Smooth muscle cell (in vitro differentiated cells): ENCODE measurements at regions not wholly inside any gene's neighbourhood (a gene's known extent, or its start where the extent isn't known, plus 50 kb on each side); places are given as distances from the start of the nearest gene placed in this dataset.

ENCODE experiments used
- DNase-seq: peaks from one replicate; lab custom pipeline; 2025; ENCODE audit not compliant: unreplicated experiment; lab: John Stamatoyannopoulos, UW
- H2AFZ ChIP-seq: fragments of 200-600 bp; sonication (generic); 2 replicates; pipeline ENCODE4 v1.6.0; 2016; ENCODE audit warnings: antibody characterized with exemption, low read depth, mild to moderate bottlenecking
- H3F3A ChIP-seq: fragments of 200-600 bp; sonication (generic); 2 replicates; pipeline ENCODE4 v1.6.0; 2017; ENCODE audit warnings: antibody characterized with exemption, low read depth
- H3K27ac ChIP-seq: fragments of 200-600 bp; sonication (generic); 2 replicates; pipeline ENCODE4 v1.5.1; 2016; ENCODE audit warnings: low read depth, mild to moderate bottlenecking
- H3K27me3 ChIP-seq: fragments of 200-600 bp; sonication (generic); 2 replicates; pipeline ENCODE4 v1.6.1; 2016; ENCODE audit warnings: low read depth, mild to moderate bottlenecking
- H3K36me3 ChIP-seq: fragments of 200-600 bp; sonication (generic); 2 replicates; pipeline ENCODE4 v1.5.1; 2016; ENCODE audit warnings: low read depth
- H3K4me1 ChIP-seq: fragments of 200-600 bp; sonication (generic); 2 replicates; pipeline ENCODE4 v1.5.1; 2016; ENCODE audit warnings: low read depth
- H3K4me2 ChIP-seq: fragments of 200-600 bp; sonication (generic); 2 replicates; pipeline ENCODE4 v1.6.0; 2016; ENCODE audit warnings: mild to moderate bottlenecking
- H3K4me3 ChIP-seq: fragments of 200-600 bp; sonication (generic); 2 replicates; pipeline ENCODE4 v1.5.1; 2016; ENCODE audit warnings: mild to moderate bottlenecking
- H3K79me2 ChIP-seq: fragments of 200-600 bp; sonication (generic); 2 replicates; pipeline ENCODE4 v1.6.0; 2016; ENCODE audit warnings: low read depth, mild to moderate bottlenecking
- H3K9ac ChIP-seq: fragments of 200-600 bp; sonication (generic); 2 replicates; pipeline ENCODE4 v1.6.0; 2016; ENCODE audit warnings: low read depth
- H3K9me3 ChIP-seq: fragments of 200-600 bp; sonication (generic); replicated peaks from 2 replicates; pipeline ENCODE4 v1.5.1; 2016; ENCODE audit warnings: low read depth
- H4K20me1 ChIP-seq: fragments of 200-600 bp; sonication (generic); 2 replicates; pipeline ENCODE4 v1.6.0; 2016; ENCODE audit warnings: low read depth
- WGBS: methylation state at CpG from one replicate; pipeline ENCODE4 v1.1.7; 2016; ENCODE audit warnings: low lambda C conversion rate; 5-methylcytosine and 5-hydroxymethylcytosine counted together
- TF ChIP-seq, protein P1 (sequence below): fragments of 200-600 bp; sonication (generic); IDR thresholded peaks from 2 replicates; pipeline ENCODE4 v1.5.1; 2017; ENCODE audit warnings: borderline replicate concordance, mild to moderate bottlenecking, antibody characterized with exemption; ENCODE audit not compliant: insufficient read depth, poor library complexity, severe bottlenecking

DNA sequence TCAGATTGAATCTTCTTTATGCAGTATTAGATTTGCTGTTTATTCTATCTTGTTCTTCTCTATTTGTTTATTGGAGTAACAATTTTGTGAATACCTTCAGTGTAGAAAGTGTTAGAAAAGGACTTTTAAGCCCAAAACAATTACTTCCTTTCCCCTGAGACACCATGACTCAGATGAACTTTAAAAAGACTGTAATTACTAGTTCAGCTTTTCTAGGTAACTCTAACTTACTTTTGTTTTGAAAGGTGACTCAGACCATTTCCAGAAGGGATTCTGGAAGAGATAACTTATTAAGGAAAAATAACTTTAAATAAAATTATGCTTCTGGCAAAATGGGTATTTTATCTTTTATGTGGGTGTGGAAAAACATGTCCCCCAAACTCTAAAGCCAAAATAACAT is 561.5 kb upstream of the PCDH10 start:
- TF ChIP-seq, protein P1, sequence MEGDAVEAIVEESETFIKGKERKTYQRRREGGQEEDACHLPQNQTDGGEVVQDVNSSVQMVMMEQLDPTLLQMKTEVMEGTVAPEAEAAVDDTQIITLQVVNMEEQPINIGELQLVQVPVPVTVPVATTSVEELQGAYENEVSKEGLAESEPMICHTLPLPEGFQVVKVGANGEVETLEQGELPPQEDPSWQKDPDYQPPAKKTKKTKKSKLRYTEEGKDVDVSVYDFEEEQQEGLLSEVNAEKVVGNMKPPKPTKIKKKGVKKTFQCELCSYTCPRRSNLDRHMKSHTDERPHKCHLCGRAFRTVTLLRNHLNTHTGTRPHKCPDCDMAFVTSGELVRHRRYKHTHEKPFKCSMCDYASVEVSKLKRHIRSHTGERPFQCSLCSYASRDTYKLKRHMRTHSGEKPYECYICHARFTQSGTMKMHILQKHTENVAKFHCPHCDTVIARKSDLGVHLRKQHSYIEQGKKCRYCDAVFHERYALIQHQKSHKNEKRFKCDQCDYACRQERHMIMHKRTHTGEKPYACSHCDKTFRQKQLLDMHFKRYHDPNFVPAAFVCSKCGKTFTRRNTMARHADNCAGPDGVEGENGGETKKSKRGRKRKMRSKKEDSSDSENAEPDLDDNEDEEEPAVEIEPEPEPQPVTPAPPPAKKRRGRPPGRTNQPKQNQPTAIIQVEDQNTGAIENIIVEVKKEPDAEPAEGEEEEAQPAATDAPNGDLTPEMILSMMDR, result no peak
- H3K36me3 ChIP-seq, result no peaks in the 10 kb centered on the region
- no peak overlapping the region for H3K9ac ChIP-seq
- H3K27ac ChIP-seq, result peak overlapping the region; percentile 35
- no peak overlapping the region for H3K4me3 ChIP-seq
- no peak overlapping the region for H3K4me2 ChIP-seq
- H3F3A ChIP-seq, result no peaks in the 10 kb centered on the region
- DNase-seq, result no peak
- H3K4me1 ChIP-seq, result no peaks in the 10 kb centered on the region
- no peaks in the 10 kb centered on the region for H3K9me3 ChIP-seq
- no peaks in the 10 kb centered on the region for H3K79me2 ChIP-seq
- H2AFZ ChIP-seq, result peak overlapping the region; percentile 31
- H3K27me3 ChIP-seq, result no peaks in the 10 kb centered on the region
- H4K20me1 ChIP-seq, result no peaks in the 10 kb centered on the region

DNA sequence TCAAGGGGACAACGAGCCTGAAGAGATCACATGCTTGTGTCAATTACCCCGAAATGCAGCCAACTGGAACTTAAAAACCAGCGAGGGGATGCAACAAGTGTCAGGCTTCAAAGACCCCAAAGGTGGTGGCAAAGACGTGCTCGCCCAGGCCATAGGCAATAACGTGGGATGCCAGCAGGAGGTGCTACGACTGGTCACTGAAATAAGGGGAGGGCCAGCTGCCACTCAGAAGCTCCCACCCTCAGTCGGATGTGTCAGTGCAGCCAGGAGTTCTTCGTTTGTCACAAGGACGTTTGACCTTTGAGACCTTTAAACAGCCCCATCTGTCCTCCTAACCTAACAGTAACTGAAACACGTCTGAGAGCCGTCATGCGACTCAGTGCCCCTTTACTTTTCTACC is 556.8 kb upstream of the PCDH10 start:
- Histone ChIP-seq H3K36me3 (no peaks in the 10 kb centered on the region), H3K4me3 (no peak overlapping the region), H3K4me2 (no peak overlapping the region), H3K9ac (no peak overlapping the region), H3K79me2 (no peaks in the 10 kb centered on the region), H2AFZ (no peak overlapping the region), H3K4me1 (no peaks in the 10 kb centered on the region), H3F3A (no peaks in the 10 kb centered on the region), H3K27me3 (no peaks in the 10 kb centered on the region), H3K27ac (no peak overlapping the region), H3K9me3 (no peaks in the 10 kb centered on the region), H4K20me1 (no peaks in the 10 kb centered on the region)
- TF ChIP-seq, protein P1, result no peak
- no peak for DNase-seq
- 94% methylated on average over 13 of the region's 13 CpGs for WGBS

DNA sequence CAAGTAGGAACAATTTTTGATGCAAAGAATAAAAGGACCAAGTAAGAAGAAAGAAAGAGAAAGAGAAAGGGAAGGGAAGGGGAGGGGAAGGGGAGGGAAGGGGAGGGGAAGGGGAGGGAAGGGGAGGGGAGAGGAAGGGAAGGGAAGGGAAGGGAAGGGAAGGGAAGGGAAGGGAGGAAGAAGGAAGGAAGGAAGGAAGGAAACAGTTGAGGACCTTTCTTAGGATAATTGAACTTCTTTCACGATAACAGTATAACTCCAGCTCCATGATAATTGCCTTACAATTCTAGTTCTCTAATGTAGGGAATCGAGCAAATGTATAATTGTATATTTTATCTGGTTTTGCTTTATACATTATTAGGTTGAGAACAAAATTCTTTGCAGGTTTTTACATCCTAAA is 556.2 kb upstream of the PCDH10 start:
- TF ChIP-seq, protein P1, result no peak
- Histone ChIP-seq H4K20me1 (no peaks in the 10 kb centered on the region), H3K9me3 (no peaks in the 10 kb centered on the region), H3K79me2 (no peaks in the 10 kb centered on the region), H3K4me2 (no peak overlapping the region), H3K36me3 (no peaks in the 10 kb centered on the region), H3K27ac (no peak overlapping the region), H3K9ac (no peak overlapping the region), H3K4me1 (no peaks in the 10 kb centered on the region), H3K27me3 (no peaks in the 10 kb centered on the region), H3F3A (no peaks in the 10 kb centered on the region), H2AFZ (no peak overlapping the region), H3K4me3 (no peak overlapping the region)
- DNase-seq, result no peak
- 97% methylated on average over 2 of the region's 2 CpGs for WGBS

DNA sequence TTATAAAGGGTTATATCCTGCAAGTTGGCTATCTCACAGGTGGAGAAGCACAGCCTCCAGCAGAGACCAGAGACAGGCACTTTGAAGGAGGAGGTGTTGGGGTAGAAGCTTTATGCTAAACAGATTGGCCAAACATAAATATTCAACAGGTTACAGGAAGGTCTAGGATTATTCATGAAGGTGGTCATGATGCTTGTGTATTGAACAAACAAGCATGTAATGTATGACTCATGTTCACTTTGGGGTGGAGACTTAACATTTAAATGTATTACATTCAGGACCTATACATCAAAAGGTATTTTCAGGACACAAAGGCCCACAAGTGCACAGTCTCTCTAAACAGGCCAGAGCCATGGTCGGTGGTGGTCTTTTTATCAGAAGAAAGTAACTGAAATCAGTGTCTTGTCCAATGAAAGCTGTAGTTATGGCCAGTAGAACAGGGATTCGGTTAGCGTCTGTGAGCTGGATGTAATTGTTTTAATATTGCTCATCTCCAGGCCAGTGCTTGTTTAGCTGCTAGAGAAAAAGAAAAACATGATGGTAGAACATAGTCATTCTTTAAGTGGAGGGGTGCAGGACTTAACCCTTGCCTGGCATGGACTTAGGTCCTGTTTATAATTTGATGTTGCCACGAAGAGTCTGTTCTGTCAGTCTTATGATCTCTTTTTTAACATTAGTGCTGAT is 555.2 kb upstream of the PCDH10 start:
- H3K9me3 ChIP-seq, result no peaks in the 10 kb centered on the region
- no peaks in the 10 kb centered on the region for H4K20me1 ChIP-seq
- H3K79me2 ChIP-seq, result no peaks in the 10 kb centered on the region
- TF ChIP-seq, protein P1, result no peak
- H3K36me3 ChIP-seq, result no peaks in the 10 kb centered on the region
- no peak overlapping the region for H3K4me2 ChIP-seq
- H3K27me3 ChIP-seq, result no peaks in the 10 kb centered on the region
- H2AFZ ChIP-seq, result no peak overlapping the region
- no peak overlapping the region for H3K4me3 ChIP-seq
- H3K27ac ChIP-seq, result no peak overlapping the region
- WGBS, result 69% methylated on average over 4 of the region's 4 CpGs
- DNase-seq, result no peak
- H3K9ac ChIP-seq, result no peak overlapping the region
- H3F3A ChIP-seq, result no peaks in the 10 kb centered on the region
- no peaks in the 10 kb centered on the region for H3K4me1 ChIP-seq
